ENCODE measurements at regions not wholly inside any gene's neighbourhood (a gene's known extent, or its start where the extent isn't known, plus 50 kb on each side); places are given as distances from the start of the nearest gene placed in this dataset.
"Not testable (repeated sequence)": the region's sequence is repeated elsewhere in the genome, so short reads cannot be mapped to it uniquely, and the experiment has no call there.

GRCh38 chr10:33602278-33602677 is 267.8 kb upstream of the NRP1 start:
- DNase-seq: no peak

- DNase-seq: no peak
These were observed 265.9 kb upstream of the NRP1 start for GRCh38 chr10:33600381-33600780.

GRCh38 chr10:33596422-33596821 is 262.0 kb upstream of the NRP1 start:
- no peak for DNase-seq

- DNase-seq: peak; percentile 37
These were observed 260.0 kb upstream of the NRP1 start for GRCh38 chr10:33594475-33594874.

DNA sequence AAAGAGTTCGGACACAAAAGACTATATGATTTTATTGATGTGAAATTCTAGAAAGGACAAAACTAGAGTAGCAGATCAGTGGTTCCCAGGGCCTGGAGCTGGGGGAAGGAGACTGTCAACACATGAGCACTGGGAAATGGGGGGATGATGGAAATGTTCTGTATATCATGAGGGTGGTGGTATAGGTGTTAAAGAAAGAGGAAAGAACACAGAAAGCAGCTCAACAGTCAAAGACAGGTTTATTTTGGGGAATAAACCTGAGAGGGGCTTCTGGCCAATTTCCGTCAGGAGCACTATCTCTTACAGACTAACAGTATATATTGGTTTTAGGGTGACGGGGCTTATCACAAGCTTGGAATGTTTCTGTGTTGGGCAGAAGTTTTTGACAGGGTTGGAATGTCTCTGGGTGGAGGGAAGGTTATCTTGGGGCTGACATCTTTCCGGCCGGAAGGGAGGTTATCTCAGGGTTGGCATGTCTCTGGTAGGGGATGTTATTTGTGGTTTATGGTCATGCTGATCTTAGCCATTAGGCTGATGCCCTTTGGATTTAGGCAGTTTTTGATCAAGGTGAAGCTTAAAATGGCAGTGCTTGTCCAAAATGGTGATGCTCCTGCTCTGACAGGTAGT is 254.6 kb upstream of the NRP1 start:
- DNase-seq: no peak

DNA sequence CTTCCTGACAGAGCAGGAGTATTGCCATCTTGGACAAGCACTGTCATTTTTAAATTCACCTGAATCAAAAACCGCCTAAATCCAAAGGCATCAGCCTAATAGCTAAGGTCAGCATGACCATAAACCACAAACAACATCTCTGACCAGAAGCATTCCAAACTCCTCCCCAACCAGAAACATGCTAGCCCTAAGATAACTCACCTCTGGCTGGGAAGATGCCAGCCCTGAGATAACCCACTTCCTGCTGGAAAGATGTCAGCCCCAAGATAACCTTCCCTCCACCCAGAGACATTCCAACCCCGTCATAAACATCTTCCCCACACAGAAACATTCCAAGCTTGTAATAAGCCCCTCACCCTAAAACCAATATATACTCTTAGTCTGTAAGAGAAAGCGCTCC is 250.1 kb upstream of the NRP1 start:
- DNase-seq: not testable (repeated sequence)

- DNase-seq: no peak
These were observed 245.5 kb upstream of the NRP1 start for GRCh38 chr10:33579996-33580395.

GRCh38 chr10:33573606-33574005 is 239.1 kb upstream of the NRP1 start:
- DNase-seq: no peak

DNA sequence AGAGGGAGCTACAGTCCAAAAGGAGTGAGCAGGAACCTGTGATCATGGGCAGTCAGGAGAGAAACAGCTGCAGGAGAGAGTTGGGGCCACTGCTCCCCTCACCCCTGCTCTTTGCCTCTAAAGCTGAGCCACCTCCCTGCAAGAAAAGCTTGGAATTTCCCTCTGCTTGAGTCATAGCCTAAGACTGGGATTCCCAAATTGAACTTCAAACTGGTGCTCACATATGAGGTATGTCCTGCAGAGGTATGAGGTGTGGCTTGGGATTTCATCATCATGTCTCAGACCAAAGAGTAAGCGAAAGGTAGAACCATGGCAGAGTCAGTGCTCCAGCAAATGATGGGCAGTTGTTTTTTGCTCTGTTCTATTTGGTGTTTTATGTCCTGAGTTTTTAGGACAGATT is 237.1 kb upstream of the NRP1 start:
- DNase-seq: no peak

DNA sequence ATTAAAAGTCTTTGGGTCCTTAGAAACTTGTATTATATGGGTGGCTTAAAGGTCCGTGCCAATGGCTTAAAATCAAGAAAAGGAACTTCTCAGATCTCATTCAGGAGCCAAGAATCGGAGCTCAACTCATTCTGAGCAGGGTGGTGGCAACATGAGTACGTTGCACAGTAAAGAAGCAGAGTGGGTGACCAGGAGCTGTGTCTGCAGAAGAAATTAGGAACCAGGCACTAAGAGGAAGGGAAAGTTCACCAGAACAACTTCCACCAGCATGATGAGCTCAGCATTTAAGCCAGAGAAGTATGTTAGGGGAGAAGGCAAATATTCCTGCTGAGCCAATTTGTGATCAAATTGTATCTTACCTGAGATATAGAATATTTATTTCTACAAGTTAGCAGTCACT is 236.0 kb upstream of the NRP1 start:
- DNase-seq: no peak

GRCh38 chr10:33569702-33570101 is 235.2 kb upstream of the NRP1 start:
- DNase-seq: no peak

DNA sequence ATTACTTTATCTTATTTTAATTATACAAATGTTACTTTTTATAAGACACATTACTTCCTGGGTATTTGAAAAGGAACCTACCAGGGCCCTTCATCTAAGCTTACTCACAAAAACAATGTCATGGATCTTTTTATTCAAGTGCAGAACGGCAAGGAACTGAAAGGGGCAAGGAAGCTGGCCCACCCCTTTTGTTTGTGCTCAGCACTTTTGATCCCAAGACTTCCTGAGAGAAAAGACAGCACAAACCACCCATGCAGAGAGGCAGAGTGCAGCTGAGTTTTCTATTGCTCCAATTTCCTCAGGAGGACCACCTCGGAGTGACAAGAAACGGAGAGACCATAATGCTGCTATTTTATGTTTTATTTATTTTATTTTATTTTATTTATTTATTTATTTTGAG is 232.0 kb upstream of the NRP1 start:
- peak; percentile 5 for DNase-seq

GRCh38 chr10:33566001-33566400 is 231.5 kb upstream of the NRP1 start:
- DNase-seq: no peak

- no peak for DNase-seq
These were observed 230.8 kb upstream of the NRP1 start for GRCh38 chr10:33565231-33565630.

GRCh38 chr10:33559105-33559504 is 224.6 kb upstream of the NRP1 start:
- no peak for DNase-seq

GRCh38 chr10:33557313-33557712 is 222.8 kb upstream of the NRP1 start:
- no peak for DNase-seq

DNA sequence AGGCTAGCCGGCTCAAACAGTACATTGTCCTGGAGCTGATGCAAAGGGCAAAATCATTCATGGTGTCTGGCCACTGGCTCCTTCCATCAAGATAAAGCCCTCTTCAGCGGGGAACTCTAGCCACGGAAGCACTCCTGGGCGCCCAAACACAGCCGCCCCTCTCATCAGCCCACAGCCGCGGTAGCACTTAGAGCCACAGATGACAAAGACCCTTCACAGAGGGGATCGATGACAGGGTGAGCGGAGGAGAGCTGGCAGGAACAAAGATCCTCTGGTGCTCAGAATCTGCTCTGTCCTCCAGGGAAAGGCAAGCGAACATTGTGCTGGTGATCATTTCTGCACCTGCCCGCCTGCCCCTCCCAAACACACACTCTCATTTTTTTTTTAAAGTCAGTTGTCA is 222.2 kb upstream of the NRP1 start:
- DNase-seq: no peak

DNA sequence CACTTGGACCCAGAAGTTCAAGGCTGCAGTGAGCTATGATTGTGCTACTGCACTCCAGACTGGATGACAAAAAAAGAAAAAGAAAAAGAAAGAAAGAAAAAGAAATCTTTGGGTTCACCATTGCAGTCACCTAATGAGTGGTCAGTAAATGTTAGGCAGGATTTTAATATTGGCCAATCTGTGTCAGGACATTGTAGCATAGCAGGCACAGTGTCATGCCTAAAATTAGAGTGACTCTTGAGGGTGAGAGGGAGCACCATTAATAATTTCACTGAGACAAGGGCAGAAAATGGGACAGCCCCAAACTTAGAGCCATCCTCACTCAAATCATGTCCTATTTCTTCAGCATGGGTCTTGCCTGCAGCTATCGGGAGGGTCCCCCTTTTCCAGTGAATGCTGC is 221.6 kb upstream of the NRP1 start:
- no peak for DNase-seq

- DNase-seq: no peak
These were observed 219.5 kb upstream of the NRP1 start for GRCh38 chr10:33553748-33554571.

- DNase-seq: no peak
These were observed 217.8 kb upstream of the NRP1 start for GRCh38 chr10:33552290-33552689.

- no peak for DNase-seq
These were observed 216.3 kb upstream of the NRP1 start for GRCh38 chr10:33550811-33551210.

- DNase-seq: no peak
These were observed 213.5 kb upstream of the NRP1 start for GRCh38 chr10:33547976-33548375.

GRCh38 chr10:33546031-33546430 is 211.6 kb upstream of the NRP1 start:
- no peak for DNase-seq

All from renal pelvis (tissue), 1 donor.